Posterior cingulate gyrus (tissue), 11 donors: ENCODE measurements at regions not wholly inside any gene's neighbourhood (a gene's known extent, or its start where the extent isn't known, plus 50 kb on each side); places are given as distances from the start of the nearest gene placed in this dataset.
A peak's percentile ranks its signal among the peaks of the same experiment; 100 is the strongest.

Experiments used
- DNase-seq, 10 donors: peaks; one replicate each; pipeline versions ENCODE4 v3.0.0 to v3.0.0-alpha.2; 2020 to 2021; ENCODE audit warnings: mixed read lengths in 3 of 10
- intact Hi-C: fragments of 100-400 bp; cut with DNase I; formaldehyde crosslinking; loops from one replicate; pipeline ENCODE4 v1.15.1; 2023

GRCh38 chr4:110770353-110770752 lies 147.5 kb upstream of the PITX2 start:
- intact Hi-C loops = no loop called here
- DNase-seq = no peak

GRCh38 chr4:110778521-110778920 lies 155.6 kb upstream of the PITX2 start:
- intact Hi-C loops = no loop called here
- no peak for DNase-seq

GRCh38 chr4:110780538-110780937 lies 157.7 kb upstream of the PITX2 start:
- intact Hi-C loops = no loop called here
- DNase-seq = no peak

- no peak for DNase-seq
- intact Hi-C loops = no loop called here
Observed at GRCh38 chr4:110781944-110782343, 159.1 kb upstream of the PITX2 start.

GRCh38 chr4:110787109-110787508 lies 164.2 kb upstream of the PITX2 start:
- intact Hi-C loops = no loop called here
- DNase-seq = no peak

GRCh38 chr4:110787707-110788106 lies 164.8 kb upstream of the PITX2 start:
- intact Hi-C loops = no loop called here
- no peak for DNase-seq

GRCh38 chr4:110788302-110788701 lies 165.4 kb upstream of the PITX2 start:
- DNase-seq = no peak
- intact Hi-C loops = no loop called here

GRCh38 chr4:110792036-110792435 lies 169.2 kb upstream of the PITX2 start:
- no peak for DNase-seq
- intact Hi-C loops = no loop called here

- no peak for DNase-seq
- intact Hi-C loops = no loop called here
Observed at GRCh38 chr4:110793381-110793801, 170.5 kb upstream of the PITX2 start.

GRCh38 chr4:110793890-110794554 lies 171.1 kb upstream of the PITX2 start:
- peak in 1 of 10 donors; percentile 55 for DNase-seq

GRCh38 chr4:110795971-110796370 lies 173.1 kb upstream of the PITX2 start:
- DNase-seq = no peak
- intact Hi-C loops = no loop called here

More at GRCh38 chr4:110793890-110794554, 171.1 kb upstream of the PITX2 start:
- intact Hi-C loops = no loop called here

GRCh38 chr4:110797486-110797885 lies 174.6 kb upstream of the PITX2 start:
- DNase-seq = no peak
- intact Hi-C loops = no loop called here

- intact Hi-C loops = no loop called here
- peak in 2 of 10 donors; percentile 8 to 45 for DNase-seq
Observed at GRCh38 chr4:110798687-110799086, 175.8 kb upstream of the PITX2 start.

- intact Hi-C loops = no loop called here
- no peak for DNase-seq
Observed at GRCh38 chr4:110799211-110799610, 176.3 kb upstream of the PITX2 start.

- intact Hi-C loops = no loop called here
Observed at GRCh38 chr4:110801591-110801990, 178.7 kb upstream of the PITX2 start.

GRCh38 chr4:110808351-110808878 lies 185.5 kb upstream of the PITX2 start:
- intact Hi-C loops = no loop called here
- no peak for DNase-seq

More at GRCh38 chr4:110801591-110801990, 178.7 kb upstream of the PITX2 start:
- DNase-seq = no peak

GRCh38 chr4:110815950-110816349 lies 193.1 kb upstream of the PITX2 start:
- intact Hi-C loops = no loop called here

GRCh38 chr4:110816367-110816766 lies 193.5 kb upstream of the PITX2 start:
- intact Hi-C loops = no loop called here

More at GRCh38 chr4:110815950-110816349, 193.1 kb upstream of the PITX2 start:
- DNase-seq = no peak

GRCh38 chr4:110821186-110821585 lies 198.3 kb upstream of the PITX2 start:
- peak in 1 of 10 donors; percentile 16 for DNase-seq
- intact Hi-C loops = no loop called here

More at GRCh38 chr4:110816367-110816766, 193.5 kb upstream of the PITX2 start:
- no peak for DNase-seq

GRCh38 chr4:110823251-110823650 lies 200.4 kb upstream of the PITX2 start:
- DNase-seq = no peak
- intact Hi-C loops = no loop called here

- intact Hi-C loops = no loop called here
- DNase-seq = no peak
Observed at GRCh38 chr4:110824344-110824743, 201.5 kb upstream of the PITX2 start.

GRCh38 chr4:110826656-110827055 lies 203.8 kb upstream of the PITX2 start:
- intact Hi-C loops = no loop called here
- no peak for DNase-seq
